Natural killer cell treated with Interleukin-12 subunit alpha and Interleukin-12 subunit beta and Interleukin-15 and Interleukin-18, amount 100 ng/mL, for 72 hours (primary cell): ENCODE measurements at regions not wholly inside any gene's neighbourhood (a gene's known extent, or its start where the extent isn't known, plus 50 kb on each side); places are given as distances from the start of the nearest gene placed in this dataset.
A peak's percentile ranks its signal among the peaks of the same experiment; 100 is the strongest.
"Not testable (repeated sequence)": the region's sequence is repeated elsewhere in the genome, so short reads cannot be mapped to it uniquely, and the experiment has no call there.

ENCODE experiments used
- ATAC-seq, 2 donors: fragments of 150-1000 bp; cut with Tn5 transposase in 1 of 2; sonication (Bioruptor Pico), chemical (Tn5 transposase) in 1 of 2; 2 replicates each; pipeline ENCODE4 v1.10.0; 2021
- DNase-seq: peaks from one replicate; pipeline ENCODE4 v3.0.0; 2022; ENCODE audit warnings: low spot score
- H3K27ac Mint-ChIP-seq, 2 donors: 1 replicate in 1 of 2; 2 replicates in 1 of 2; pipeline ENCODE4 v1.8.0; 2022; ENCODE audit warnings: mixed read lengths in 2 of 2, mild to moderate bottlenecking in 1 of 2, moderate library complexity in 1 of 2
- H3K27me3 Mint-ChIP-seq, 2 donors: 1 replicate in 1 of 2; 2 replicates in 1 of 2; pipeline ENCODE4 v1.8.0; 2022; ENCODE audit warnings: mixed read lengths in 2 of 2
- H3K36me3 Mint-ChIP-seq: one replicate; pipeline ENCODE4 v1.8.0; 2022; ENCODE audit warnings: mixed read lengths
- H3K4me1 Mint-ChIP-seq, 2 donors: 1 replicate in 1 of 2; 2 replicates in 1 of 2; pipeline ENCODE4 v1.8.0; 2022; ENCODE audit warnings: low read depth in 2 of 2, mixed read lengths in 2 of 2, mild to moderate bottlenecking in 1 of 2
- H3K4me3 Mint-ChIP-seq: one replicate; pipeline ENCODE4 v1.8.0; 2022; ENCODE audit warnings: mixed read lengths
- H3K9me3 Mint-ChIP-seq: 2 replicates; pipeline ENCODE4 v1.8.0; 2022; ENCODE audit warnings: mixed read lengths

GRCh38 chr1:58206749-58207148 is 339.8 kb downstream of the OMA1 start:
- DNase-seq = no peak
- no peak for ATAC-seq
- Mint-ChIP-seq H3K9me3 (no peaks in the 10 kb centered on the region), H3K27ac (no peak overlapping the region), H3K4me3 (no peak overlapping the region), H3K4me1 (no peaks in the 10 kb centered on the region), H3K27me3 (peaks cover 4 to 7% of the 10 kb centered on the region in 2 donors), H3K36me3 (no peaks in the 10 kb centered on the region)

- no peaks in the 10 kb centered on the region for H3K4me1 Mint-ChIP-seq
- no peak overlapping the region for H3K27ac Mint-ChIP-seq
- DNase-seq (no peak), ATAC-seq (no peak)
- H3K9me3 Mint-ChIP-seq = no peaks in the 10 kb centered on the region
- no peak overlapping the region for H3K4me3 Mint-ChIP-seq
- no peaks in the 10 kb centered on the region for H3K36me3 Mint-ChIP-seq
- H3K27me3 Mint-ChIP-seq = peaks cover 0 to 2% of the 10 kb centered on the region in 2 donors
These were observed 342.2 kb downstream of the OMA1 start for GRCh38 chr1:58204284-58204683.

GRCh38 chr1:58201492-58202106 is 344.9 kb downstream of the OMA1 start:
- Mint-ChIP-seq H3K9me3 (no peaks in the 10 kb centered on the region), H3K4me3 (no peak overlapping the region), H3K27ac (no peak overlapping the region), H3K4me1 (no peaks in the 10 kb centered on the region), H3K36me3 (no peaks in the 10 kb centered on the region), H3K27me3 (peaks cover 5 to 6% of the 10 kb centered on the region in 2 donors)
- DNase-seq = no peak
- ATAC-seq = no peak

DNA sequence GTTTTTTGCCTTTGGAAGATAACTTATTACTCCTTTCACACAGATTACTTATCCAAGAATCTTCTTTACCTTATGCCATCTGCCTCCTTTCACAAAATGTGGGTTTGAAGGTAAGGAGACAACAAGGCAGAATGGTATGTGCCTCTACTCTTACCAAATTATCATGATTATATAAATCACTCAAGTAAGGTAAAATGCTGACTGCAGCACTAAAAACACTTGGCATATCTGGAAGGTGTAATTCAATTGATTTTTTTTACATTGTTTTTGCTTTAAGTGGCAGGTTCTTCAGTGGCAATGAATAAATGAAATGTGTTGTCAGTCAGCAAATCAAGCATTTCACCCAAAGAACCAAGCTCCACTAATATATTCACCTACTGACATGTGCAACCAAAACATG is 346.1 kb downstream of the OMA1 start:
- Mint-ChIP-seq H3K27me3 (peaks cover 5 to 6% of the 10 kb centered on the region in 2 donors), H3K4me1 (no peaks in the 10 kb centered on the region), H3K4me3 (no peak overlapping the region), H3K36me3 (no peaks in the 10 kb centered on the region), H3K9me3 (no peaks in the 10 kb centered on the region), H3K27ac (no peak overlapping the region)
- no peak for ATAC-seq
- DNase-seq = no peak

- no peaks in the 10 kb centered on the region for H3K36me3 Mint-ChIP-seq
- ATAC-seq = no peak
These were observed 348.7 kb downstream of the OMA1 start for GRCh38 chr1:58197811-58198210.

DNA sequence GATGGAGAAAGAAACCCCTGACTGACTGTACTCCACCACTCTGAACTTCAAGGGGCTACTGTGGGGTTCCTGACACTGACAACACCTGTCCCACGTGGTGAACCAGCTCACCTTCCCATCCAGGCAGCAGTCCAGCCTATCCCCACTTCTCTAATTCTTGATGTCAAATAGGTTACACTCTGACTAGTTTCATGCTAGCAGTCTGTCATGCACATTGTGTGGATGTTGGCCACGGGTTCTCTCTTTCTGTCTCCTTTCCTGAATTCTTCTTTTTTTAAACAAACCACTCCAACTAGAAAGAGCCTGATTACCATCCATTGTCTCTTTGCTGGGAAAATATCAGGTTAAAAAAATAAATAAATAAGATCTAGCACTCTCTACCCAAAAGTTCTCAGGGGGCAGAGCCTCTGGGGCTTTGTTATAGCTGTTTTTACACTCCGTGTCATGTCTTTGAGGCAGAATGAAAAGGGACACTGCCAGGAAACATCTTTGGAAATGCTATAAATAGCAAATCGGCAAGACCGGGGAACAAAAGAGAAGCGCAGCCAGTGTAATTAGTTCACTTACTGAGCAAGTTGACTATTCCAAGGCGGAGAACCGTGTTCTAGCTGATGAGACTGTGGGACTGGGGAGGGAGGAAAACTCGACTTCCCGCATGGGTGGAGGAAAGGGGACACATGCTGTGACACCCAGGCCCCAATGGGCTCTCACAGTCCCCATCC is 356.1 kb downstream of the OMA1 start:
- no peak for ATAC-seq
- H3K27ac Mint-ChIP-seq = no peak overlapping the region
- H3K36me3 Mint-ChIP-seq = no peaks in the 10 kb centered on the region
- no peaks in the 10 kb centered on the region for H3K4me1 Mint-ChIP-seq
- H3K27me3 Mint-ChIP-seq = peaks cover 11 to 17% of the 10 kb centered on the region in 2 donors
- H3K9me3 Mint-ChIP-seq = no peaks in the 10 kb centered on the region
- no peak overlapping the region for H3K4me3 Mint-ChIP-seq
- no peak for DNase-seq

More at GRCh38 chr1:58197811-58198210, 348.7 kb downstream of the OMA1 start:
- Mint-ChIP-seq H3K27ac (no peak overlapping the region), H3K4me3 (no peak overlapping the region), H3K27me3 (peaks cover 11 to 14% of the 10 kb centered on the region in 2 donors), H3K9me3 (no peaks in the 10 kb centered on the region), H3K4me1 (no peaks in the 10 kb centered on the region)
- no peak for DNase-seq

GRCh38 chr1:58189453-58189852 is 357.1 kb downstream of the OMA1 start:
- no peaks in the 10 kb centered on the region for H3K36me3 Mint-ChIP-seq
- no peak for DNase-seq
- H3K27ac Mint-ChIP-seq = no peak overlapping the region
- peaks cover 5 to 9% of the 10 kb centered on the region in 2 donors for H3K27me3 Mint-ChIP-seq
- no peaks in the 10 kb centered on the region for H3K4me1 Mint-ChIP-seq
- ATAC-seq = no peak
- no peaks in the 10 kb centered on the region for H3K9me3 Mint-ChIP-seq
- H3K4me3 Mint-ChIP-seq = no peak overlapping the region

DNA sequence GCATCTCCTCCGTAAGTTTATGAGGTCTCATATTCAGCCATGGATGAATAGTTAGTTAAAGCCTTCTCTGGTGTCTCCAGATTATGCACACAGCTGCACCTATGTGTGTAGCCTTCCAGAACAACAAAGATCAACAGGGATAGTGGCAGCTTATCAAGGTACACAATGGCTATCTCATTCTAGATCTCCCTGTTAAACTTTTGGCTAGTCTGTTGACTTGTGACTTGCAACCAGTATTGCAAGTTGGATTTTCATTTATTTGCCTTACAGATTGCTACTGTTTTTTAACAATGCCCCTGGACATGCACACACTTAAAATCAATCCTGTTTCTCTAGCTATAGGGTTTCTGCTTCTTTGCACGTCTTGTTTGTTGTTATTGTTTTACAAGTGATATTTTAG is 363.2 kb downstream of the OMA1 start:
- no peak for ATAC-seq
- Mint-ChIP-seq H3K4me3 (no peak overlapping the region), H3K36me3 (peaks cover 6% of the 10 kb centered on the region), H3K9me3 (no peaks in the 10 kb centered on the region), H3K27me3 (peaks cover 3 to 10% of the 10 kb centered on the region in 2 donors), H3K27ac (no peak overlapping the region), H3K4me1 (no peaks in the 10 kb centered on the region)
- DNase-seq = no peak

DNA sequence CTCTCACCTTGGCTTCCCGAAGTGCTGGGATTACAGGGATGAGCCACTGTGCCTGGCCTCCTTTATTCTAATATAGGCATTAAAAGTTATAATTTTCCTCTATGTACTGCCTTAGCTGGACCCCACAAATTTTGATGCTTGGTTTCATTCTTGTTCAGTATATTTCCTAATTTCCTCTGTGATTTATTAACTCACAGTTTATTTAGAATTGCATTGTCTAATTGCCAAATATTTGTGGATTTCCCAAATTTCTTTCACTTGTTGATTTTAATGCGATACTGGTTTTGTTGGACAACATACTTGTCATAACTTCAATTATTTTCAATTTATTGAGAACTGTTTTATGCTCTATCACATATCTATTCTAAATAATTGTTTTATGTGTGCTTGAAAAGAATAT is 366.0 kb downstream of the OMA1 start:
- Mint-ChIP-seq H3K27me3 (peaks cover 3 to 15% of the 10 kb centered on the region in 2 donors), H3K4me3 (no peak overlapping the region), H3K9me3 (no peaks in the 10 kb centered on the region), H3K27ac (no peak overlapping the region), H3K4me1 (no peaks in the 10 kb centered on the region), H3K36me3 (peaks cover 6% of the 10 kb centered on the region)
- ATAC-seq = no peak
- no peak for DNase-seq

GRCh38 chr1:58169160-58169559 is 377.4 kb downstream of the OMA1 start:
- not testable (repeated sequence) for H3K4me1 Mint-ChIP-seq, DNase-seq, ATAC-seq, H3K4me3 Mint-ChIP-seq, H3K27me3 Mint-ChIP-seq, H3K9me3 Mint-ChIP-seq, H3K27ac Mint-ChIP-seq, H3K36me3 Mint-ChIP-seq

DNA sequence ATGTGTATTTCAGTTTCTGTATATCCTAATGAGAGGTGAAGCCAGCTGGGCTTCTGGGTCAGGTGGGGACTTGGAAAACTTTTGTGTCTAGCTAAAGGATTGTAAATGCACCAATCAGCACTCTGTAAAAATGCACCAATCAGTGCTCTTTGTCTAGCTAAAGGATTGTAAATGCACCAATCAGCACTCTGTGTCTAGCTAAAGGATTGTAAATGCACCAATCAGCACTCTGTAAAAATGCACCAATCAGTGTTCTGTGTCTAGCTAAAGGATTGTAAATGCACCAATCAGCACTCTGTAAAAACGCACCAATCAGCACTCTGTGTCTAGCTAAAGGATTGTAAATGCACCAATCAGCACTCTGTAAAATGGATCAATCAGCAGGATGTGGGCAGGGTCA is 379.4 kb downstream of the OMA1 start:
- not testable (repeated sequence) for H3K9me3 Mint-ChIP-seq, H3K27me3 Mint-ChIP-seq, H3K36me3 Mint-ChIP-seq, H3K4me1 Mint-ChIP-seq, DNase-seq, ATAC-seq, H3K4me3 Mint-ChIP-seq, H3K27ac Mint-ChIP-seq

DNA sequence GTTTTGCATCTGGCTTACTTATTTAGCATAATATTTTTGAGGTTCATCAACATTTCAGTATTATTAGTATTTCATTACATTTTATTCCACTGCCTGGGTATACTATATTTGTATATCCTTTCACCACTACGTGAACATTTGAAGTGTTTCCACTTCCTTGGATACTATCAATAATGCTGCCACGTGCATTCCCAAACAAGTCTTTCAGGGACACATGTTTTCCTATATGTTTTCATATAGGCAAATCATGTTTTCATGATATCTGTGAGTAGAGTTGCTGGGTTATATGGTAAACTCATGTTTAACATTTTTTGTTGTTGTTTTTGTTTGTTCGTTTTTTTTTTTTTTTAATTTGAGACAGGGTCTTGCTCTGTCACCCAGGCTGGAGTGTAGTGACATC is 380.1 kb downstream of the OMA1 start:
- ATAC-seq = no peak
- Mint-ChIP-seq H3K27me3 (peaks cover 5 to 14% of the 10 kb centered on the region in 2 donors), H3K4me1 (no peaks in the 10 kb centered on the region)

DNA sequence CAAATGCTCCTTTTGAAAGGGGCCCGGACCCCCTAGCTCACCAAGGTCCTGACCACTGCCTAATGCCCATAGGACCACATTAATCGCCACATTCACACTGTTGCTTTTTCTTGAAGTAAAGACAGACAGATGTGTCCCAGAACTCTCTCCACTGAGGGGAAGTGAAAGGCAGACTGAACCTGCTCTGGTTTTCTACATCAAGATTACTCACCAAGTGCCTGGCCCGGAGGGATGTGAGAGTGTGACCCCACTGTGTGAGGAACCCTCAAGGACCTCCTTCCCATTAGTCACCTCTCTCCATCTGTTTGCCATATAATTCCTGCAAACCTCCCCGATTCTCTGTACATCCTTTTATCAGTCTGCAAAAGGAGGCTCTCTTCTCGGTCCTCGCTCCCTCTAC is 381.5 kb downstream of the OMA1 start:
- DNase-seq = no peak
- H3K4me3 Mint-ChIP-seq = no peak overlapping the region
- no peak for ATAC-seq
- H3K4me1 Mint-ChIP-seq = no peaks in the 10 kb centered on the region
- no peaks in the 10 kb centered on the region for H3K9me3 Mint-ChIP-seq
- peaks cover 3 to 14% of the 10 kb centered on the region in 2 donors for H3K27me3 Mint-ChIP-seq
- H3K36me3 Mint-ChIP-seq = peaks cover 5% of the 10 kb centered on the region
- no peak overlapping the region for H3K27ac Mint-ChIP-seq

More for the DNA sequence above, 380.1 kb downstream of the OMA1 start:
- H3K9me3 Mint-ChIP-seq = no peaks in the 10 kb centered on the region
- no peak for DNase-seq
- no peak overlapping the region for H3K4me3 Mint-ChIP-seq
- H3K36me3 Mint-ChIP-seq = peaks cover 5% of the 10 kb centered on the region
- no peak overlapping the region for H3K27ac Mint-ChIP-seq

- Mint-ChIP-seq H3K27me3 (peaks cover 2 to 14% of the 10 kb centered on the region in 2 donors), H3K27ac (no peak overlapping the region), H3K9me3 (no peaks in the 10 kb centered on the region), H3K4me1 (no peaks in the 10 kb centered on the region), H3K36me3 (no peaks in the 10 kb centered on the region), H3K4me3 (no peak overlapping the region)
- DNase-seq (no peak), ATAC-seq (peak in 1 of 2 donors; percentile 58)
These were observed 383.5 kb downstream of the OMA1 start for GRCh38 chr1:58162952-58163550.
